Right ventricle myocardium inferior (tissue), 1 donor: ENCODE measurements at regions not wholly inside any gene's neighbourhood (a gene's known extent, or its start where the extent isn't known, plus 50 kb on each side); places are given as distances from the start of the nearest gene placed in this dataset.
"Not testable (repeated sequence)": the region's sequence is repeated elsewhere in the genome, so short reads cannot be mapped to it uniquely, and the experiment has no call there.

Experiments used
- ATAC-seq: fragments of 200-7000 bp; cut with Tn5 transposase; one replicate; pipeline ENCODE4 v1.9.1; 2020; ENCODE audit warnings: mild to moderate bottlenecking, moderate library complexity
- DNase-seq: peaks from one replicate; pipeline ENCODE4 v3.0.0; 2021; ENCODE audit errors: missing footprints
- intact Hi-C: fragments of 100-400 bp; cut with DNase I; formaldehyde crosslinking; loops from one replicate; pipeline ENCODE4 v1.11.0; 2022
- donor health status: DM: no; HTN: yes; CAD: no; lungs with severe emphysema.

GRCh38 chr10:33476757-33477273 lies 142.3 kb upstream of the NRP1 start:
- intact Hi-C loops = loop anchor here (10.0 kb wide), 1 partner anchor 188 kb away; no protein-coding TSS in a partner anchor
- ATAC-seq = peak; percentile 60
- no peak for DNase-seq

DNA sequence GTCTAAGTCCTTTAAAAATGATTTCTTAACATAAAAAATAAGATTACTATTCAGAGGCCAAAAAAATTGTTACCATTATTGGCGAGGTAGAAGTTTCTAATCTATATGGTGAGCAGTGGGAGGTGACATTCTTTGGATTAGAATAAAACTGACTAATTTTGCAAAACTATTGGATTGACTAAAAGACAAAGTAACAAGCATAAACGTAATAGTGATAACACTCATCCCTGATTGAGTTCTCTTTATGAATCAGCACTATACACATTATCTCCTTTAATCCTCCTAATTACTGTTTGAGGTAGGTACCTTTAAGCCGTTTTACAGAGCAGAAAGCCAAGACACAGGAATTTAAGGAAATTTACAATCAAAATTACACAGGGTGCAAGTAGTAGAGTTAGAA lies 139.2 kb upstream of the NRP1 start:
- intact Hi-C loops = loop anchor here (10.0 kb wide), 1 partner anchor 191 kb away; no protein-coding TSS in a partner anchor
- DNase-seq (no peak), ATAC-seq (no peak)

DNA sequence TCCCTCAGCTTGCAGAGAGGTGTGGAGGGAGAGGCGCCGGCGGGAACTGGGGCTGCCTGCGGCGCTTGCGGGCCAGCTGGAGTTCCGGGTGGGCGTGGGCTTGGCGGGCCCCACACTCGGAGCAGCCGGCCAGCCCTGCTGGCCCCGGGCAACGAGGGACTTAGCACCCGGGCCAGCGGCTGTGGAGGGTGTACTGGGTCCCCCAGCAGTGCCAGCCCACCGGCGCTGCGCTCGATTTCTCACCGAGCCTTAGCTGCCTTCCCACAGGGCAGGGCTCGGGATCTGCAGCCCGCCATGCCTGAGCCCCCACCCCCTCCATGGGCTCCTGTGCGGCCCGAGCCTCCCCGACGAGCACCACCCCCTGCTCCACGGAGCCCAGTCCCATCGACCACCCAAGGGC lies 133.5 kb upstream of the NRP1 start:
- ATAC-seq, DNase-seq, intact Hi-C loops: not testable (repeated sequence)

DNA sequence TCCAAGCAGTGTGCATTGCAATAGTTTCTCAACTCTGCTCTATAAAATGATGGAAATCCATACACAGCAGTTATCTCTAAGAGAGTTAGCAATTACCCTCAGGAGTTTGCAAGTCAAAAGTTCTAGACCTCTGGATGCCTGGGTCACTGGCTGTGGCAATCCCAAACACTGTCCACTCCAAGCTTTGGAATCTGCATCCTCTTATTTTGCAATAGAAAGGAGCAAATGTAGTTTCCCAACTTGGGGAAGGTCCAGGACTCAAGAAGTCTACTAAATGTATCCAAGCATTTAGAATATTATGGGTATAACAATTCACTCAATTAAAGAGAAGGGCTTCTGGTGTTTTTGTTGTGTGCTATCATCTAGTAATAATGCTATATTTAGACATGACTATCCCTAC lies 131.3 kb upstream of the NRP1 start:
- intact Hi-C loops = no loop called here
- ATAC-seq (peak; percentile 39), DNase-seq (no peak)

- ATAC-seq (no peak), DNase-seq (no peak)
- intact Hi-C loops = no loop called here
These were observed 128.5 kb upstream of the NRP1 start for GRCh38 chr10:33463011-33463410.

GRCh38 chr10:33461295-33461640 lies 126.8 kb upstream of the NRP1 start:
- DNase-seq (no peak), ATAC-seq (no peak)
- intact Hi-C loops = no loop called here

GRCh38 chr10:33460505-33461294 lies 126.2 kb upstream of the NRP1 start:
- intact Hi-C loops = no loop called here
- DNase-seq (peak; percentile 73), ATAC-seq (peak; percentile 94)

DNA sequence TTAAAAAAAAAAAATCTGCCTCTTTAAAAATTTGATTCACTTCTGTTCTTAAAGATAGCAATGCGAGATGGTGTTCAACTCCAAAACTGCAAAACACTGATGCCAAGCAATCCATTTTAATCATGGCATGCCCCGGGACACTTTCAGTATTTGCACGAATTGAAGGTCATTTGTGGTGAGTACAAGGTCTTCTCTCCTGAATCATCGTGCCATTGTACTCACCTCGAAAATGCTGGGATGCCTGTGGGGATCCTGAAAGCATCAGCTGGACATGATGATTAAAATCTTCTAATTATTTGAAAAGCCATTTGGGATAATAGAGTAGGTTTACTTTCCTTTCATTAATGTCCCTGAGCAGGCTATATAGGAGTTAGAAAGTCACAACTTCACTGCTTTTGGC lies 125.1 kb upstream of the NRP1 start:
- DNase-seq (no peak), ATAC-seq (no peak)
- intact Hi-C loops = no loop called here

- intact Hi-C loops = no loop called here
- DNase-seq (no peak), ATAC-seq (no peak)
These were observed 120.6 kb upstream of the NRP1 start for GRCh38 chr10:33455029-33455428.

DNA sequence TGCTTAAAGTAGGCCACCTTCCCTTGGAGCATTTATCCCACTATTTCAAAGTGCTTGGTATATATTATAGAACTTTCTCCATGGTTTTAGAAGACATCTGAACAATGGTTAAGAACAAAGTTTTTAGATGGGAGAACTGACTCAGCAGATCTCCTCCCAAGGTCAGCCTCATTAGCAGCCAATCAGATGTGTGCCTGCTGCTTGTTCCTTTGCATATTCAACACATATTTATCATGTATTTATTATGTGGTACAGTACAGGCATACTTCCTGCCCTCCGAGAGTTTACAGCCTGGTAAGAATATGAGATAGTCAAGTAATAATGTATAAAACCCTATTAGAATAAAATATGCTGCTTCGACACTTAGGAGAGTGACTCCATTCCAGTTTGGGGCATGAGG lies 120.1 kb upstream of the NRP1 start:
- DNase-seq (no peak), ATAC-seq (no peak)
- intact Hi-C loops = no loop called here

- intact Hi-C loops = no loop called here
- DNase-seq = no peak
- no peak for ATAC-seq
These were observed 118.9 kb upstream of the NRP1 start for GRCh38 chr10:33453081-33454025.

DNA sequence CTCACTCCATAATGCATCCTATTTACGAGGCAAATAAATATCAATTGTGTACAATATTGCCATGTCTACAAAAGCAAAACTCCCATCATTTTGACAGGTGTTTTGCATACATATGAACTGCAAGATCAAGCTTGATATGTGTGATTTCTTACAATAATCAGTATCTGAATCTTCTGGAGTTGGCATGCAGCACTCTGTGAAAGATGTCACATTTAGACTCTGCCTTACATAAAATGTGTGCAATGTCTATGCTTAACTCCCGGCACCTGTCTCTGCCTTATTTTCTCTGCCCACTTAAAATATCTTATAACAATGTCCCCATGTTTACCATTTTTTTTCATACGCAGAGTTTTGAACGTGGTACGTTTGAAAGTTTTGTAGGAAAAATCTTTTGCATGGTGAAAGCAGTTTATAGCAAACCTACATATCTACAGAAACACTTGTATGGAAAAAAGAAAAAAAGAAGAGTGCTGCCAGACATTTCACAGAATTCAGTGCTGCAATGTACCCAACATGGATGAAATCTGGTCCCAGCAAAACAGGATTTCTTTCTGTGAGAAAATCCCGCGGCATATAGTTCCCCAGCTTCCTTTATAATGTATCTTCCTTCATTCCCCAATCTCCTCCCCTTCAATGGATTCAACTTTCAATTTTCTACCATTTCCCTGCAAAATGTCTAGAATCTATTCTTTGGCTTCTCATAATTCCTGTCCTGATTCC lies 114.1 kb upstream of the NRP1 start:
- ATAC-seq (no peak), DNase-seq (no peak)
- intact Hi-C loops = no loop called here

GRCh38 chr10:33441561-33441960 lies 107.1 kb upstream of the NRP1 start:
- ATAC-seq = peak; percentile 50
- intact Hi-C loops = no loop called here
- no peak for DNase-seq

GRCh38 chr10:33434933-33435332 lies 100.5 kb upstream of the NRP1 start:
- ATAC-seq (no peak), DNase-seq (no peak)
- intact Hi-C loops = loop anchor here (10.0 kb wide), 2 partner anchors 60 to 1200 kb away; no protein-coding TSS in a partner anchor

DNA sequence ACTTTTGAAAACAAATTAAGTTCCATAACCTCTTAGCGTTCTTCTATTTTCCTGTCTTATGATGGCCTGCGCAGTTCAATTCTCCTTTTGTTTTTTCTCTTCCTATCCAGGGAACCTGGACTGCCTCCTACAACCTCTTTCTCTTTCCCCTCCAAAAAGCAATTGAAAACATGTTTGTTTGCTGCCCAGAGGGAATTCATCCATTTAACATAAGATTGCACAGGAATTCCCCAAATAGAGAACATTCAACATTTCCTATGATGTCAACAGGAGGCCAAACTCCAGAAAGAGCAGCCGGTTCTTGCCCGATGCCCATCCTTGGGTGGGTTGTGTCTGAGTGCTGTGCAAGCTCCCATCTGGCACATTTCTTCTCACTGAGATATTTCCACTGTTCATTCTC lies 94.2 kb upstream of the NRP1 start:
- intact Hi-C loops = no loop called here
- DNase-seq = no peak
- ATAC-seq = no peak

- intact Hi-C loops = no loop called here
- ATAC-seq = peak; percentile 75
- DNase-seq = no peak
These were observed 88.7 kb upstream of the NRP1 start for GRCh38 chr10:33423154-33423529.

DNA sequence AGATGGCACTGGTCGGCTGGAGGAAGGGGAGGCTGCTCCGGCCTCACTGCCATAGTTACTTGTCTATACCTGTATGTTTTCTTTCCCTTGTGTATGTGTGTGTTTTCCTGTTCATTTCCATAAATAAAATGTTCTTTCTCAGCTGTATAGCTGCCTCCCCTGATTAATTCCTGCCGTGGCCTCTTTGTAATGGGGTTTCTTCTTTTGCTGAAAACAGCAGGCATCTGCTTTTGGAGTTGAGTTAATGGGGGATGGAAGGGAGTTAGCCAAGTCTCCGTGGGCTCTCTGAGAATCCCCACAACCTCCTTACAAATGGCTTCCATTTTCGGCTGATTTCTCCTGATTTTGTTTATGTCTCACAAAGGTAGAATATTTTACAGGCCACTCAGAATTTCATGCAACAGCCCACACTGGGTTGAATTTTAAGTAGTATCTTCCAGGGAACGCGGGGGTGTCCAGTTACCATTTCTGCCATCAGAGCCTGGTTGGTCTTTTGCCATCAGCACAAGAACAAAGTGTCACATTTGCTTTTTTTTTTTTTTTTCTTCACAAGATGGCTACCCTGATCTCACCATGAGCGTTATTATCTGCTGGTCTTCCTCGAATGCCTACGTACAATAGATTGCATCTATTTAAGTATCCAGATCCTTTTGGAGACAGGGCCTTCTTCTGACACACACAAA lies 88.1 kb upstream of the NRP1 start:
- intact Hi-C loops = no loop called here
- ATAC-seq = no peak
- no peak for DNase-seq

GRCh38 chr10:33421789-33422462 lies 87.5 kb upstream of the NRP1 start:
- ATAC-seq (peak; percentile 73), DNase-seq (no peak)
- intact Hi-C loops = no loop called here
